ENCODE measurements at regions not wholly inside any gene's neighbourhood (a gene's known extent, or its start where the extent isn't known, plus 50 kb on each side); places are given as distances from the start of the nearest gene placed in this dataset.

GRCh38 chr20:57761413-57761734 is 51.6 kb upstream of the PMEPA1 start:
- Histone ChIP-seq H3K36me3 (ENCODE audit: insufficient read depth, low read length) (no peaks in the 10 kb centered on the region), H3K4me1 (ENCODE audit: insufficient read depth, low read length, severe bottlenecking) (no peaks in the 10 kb centered on the region), H3K27me3 (ENCODE audit: insufficient read depth, low read length) (peaks cover 7% of the 10 kb centered on the region; the same call in 1 of the 2 replicates), H2AFZ (ENCODE audit: low read length) (no peak overlapping the region), H3K9ac (ENCODE audit: low read length) (no peak overlapping the region), H4K20me1 (ENCODE audit: insufficient read depth, low read length) (no peaks in the 10 kb centered on the region), H3K9me2 (ENCODE audit: low read depth, low read length) (no peaks in the 10 kb centered on the region), H3K9me3 (ENCODE audit: low read length) (no peaks in the 10 kb centered on the region), H3K79me2 (ENCODE audit: insufficient read depth, low read length) (no peaks in the 10 kb centered on the region), H3K27ac (ENCODE audit: low read depth, low read length, poor library complexity, severe bottlenecking) (no peak overlapping the region), H3F3A (ENCODE audit: insufficient read depth, low read length) (no peaks in the 10 kb centered on the region), H3K4me3 (ENCODE audit: low read depth, low read length, poor library complexity, severe bottlenecking) (no peak overlapping the region), H3K4me2 (ENCODE audit: low read length) (no peak overlapping the region)
- TF ChIP-seq CTCF (IDR thresholded peaks at IDR 0.05; ENCODE audit: low read length) (no peak), EZH2 (IDR thresholded peaks at IDR 0.05; ENCODE audit: borderline replicate concordance, low read length) (no peak)

GRCh38 chr20:57760698-57761412 is 51.0 kb upstream of the PMEPA1 start:
- no peak for TF ChIP-seq CTCF (IDR thresholded peaks at IDR 0.05; ENCODE audit: low read length)
- no peak for TF ChIP-seq EZH2 (IDR thresholded peaks at IDR 0.05; ENCODE audit: borderline replicate concordance, low read length)
- Histone ChIP-seq H3K4me1 (ENCODE audit: insufficient read depth, low read length, severe bottlenecking) (no peaks in the 10 kb centered on the region), H3K9me2 (ENCODE audit: low read depth, low read length) (no peaks in the 10 kb centered on the region), H3K27me3 (ENCODE audit: insufficient read depth, low read length) (peaks cover 7% of the 10 kb centered on the region; the same call in 1 of the 2 replicates), H3F3A (ENCODE audit: insufficient read depth, low read length) (no peaks in the 10 kb centered on the region), H3K4me2 (ENCODE audit: low read length) (no peak overlapping the region), H3K4me3 (ENCODE audit: low read depth, low read length, poor library complexity, severe bottlenecking) (no peak overlapping the region), H3K9me3 (ENCODE audit: low read length) (no peaks in the 10 kb centered on the region), H3K27ac (ENCODE audit: low read depth, low read length, poor library complexity, severe bottlenecking) (no peak overlapping the region), H3K9ac (ENCODE audit: low read length) (no peak overlapping the region), H4K20me1 (ENCODE audit: insufficient read depth, low read length) (no peaks in the 10 kb centered on the region), H3K79me2 (ENCODE audit: insufficient read depth, low read length) (no peaks in the 10 kb centered on the region), H3K36me3 (ENCODE audit: insufficient read depth, low read length) (no peaks in the 10 kb centered on the region), H2AFZ (ENCODE audit: low read length) (no peak overlapping the region)

GRCh38 chr20:57759724-57760123 is 49.9 kb upstream of the PMEPA1 start:
- TF ChIP-seq EZH2 (IDR thresholded peaks at IDR 0.05; ENCODE audit: borderline replicate concordance, low read length) = no peak
- no peak for TF ChIP-seq CTCF (IDR thresholded peaks at IDR 0.05; ENCODE audit: low read length)
- Histone ChIP-seq H3K4me2 (ENCODE audit: low read length) (no peak overlapping the region), H3K27ac (ENCODE audit: low read depth, low read length, poor library complexity, severe bottlenecking) (no peak overlapping the region), H3K79me2 (ENCODE audit: insufficient read depth, low read length) (no peaks in the 10 kb centered on the region), H3F3A (ENCODE audit: insufficient read depth, low read length) (no peaks in the 10 kb centered on the region), H3K9me3 (ENCODE audit: low read length) (no peaks in the 10 kb centered on the region), H3K27me3 (ENCODE audit: insufficient read depth, low read length) (peaks cover 11% of the 10 kb centered on the region; the same call in 1 of the 2 replicates), H3K9ac (ENCODE audit: low read length) (no peak overlapping the region), H4K20me1 (ENCODE audit: insufficient read depth, low read length) (no peaks in the 10 kb centered on the region), H3K36me3 (ENCODE audit: insufficient read depth, low read length) (no peaks in the 10 kb centered on the region), H2AFZ (ENCODE audit: low read length) (no peak overlapping the region), H3K4me3 (ENCODE audit: low read depth, low read length, poor library complexity, severe bottlenecking) (no peak overlapping the region), H3K4me1 (ENCODE audit: insufficient read depth, low read length, severe bottlenecking) (no peaks in the 10 kb centered on the region), H3K9me2 (ENCODE audit: low read depth, low read length) (no peaks in the 10 kb centered on the region)

Data from OCI-LY1 (cell line).